Inferior parietal cortex (tissue), 1 donor: ENCODE measurements at regions not wholly inside any gene's neighbourhood (a gene's known extent, or its start where the extent isn't known, plus 50 kb on each side); places are given as distances from the start of the nearest gene placed in this dataset.

Experiments used
- DNase-seq: peaks from one replicate; pipeline ENCODE4 v3.0.0-alpha.2; 2016; ENCODE audit errors: extremely low spot score

DNA sequence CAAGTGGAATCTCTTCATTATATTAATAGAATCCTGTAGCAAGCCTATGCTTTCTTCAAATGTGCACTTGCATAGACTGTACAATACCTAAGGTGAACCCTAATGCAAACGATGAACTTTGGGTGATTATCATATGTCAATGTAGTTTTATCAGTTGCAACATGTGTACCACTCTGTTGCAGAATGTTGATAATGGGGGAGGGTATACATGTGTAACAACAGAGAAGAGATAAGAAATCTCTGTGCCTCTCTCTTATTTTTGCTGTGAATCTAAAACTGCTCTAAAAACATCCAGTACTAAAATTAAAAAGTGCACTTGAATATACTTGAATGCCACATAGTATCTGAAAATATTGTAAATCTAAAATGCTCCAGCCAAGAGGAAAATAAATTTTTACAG, 820.8 kb upstream of the MIR17HG start:
- DNase-seq = no peak

- no peak for DNase-seq
Observed at GRCh38 chr13:90531744-90532143, 815.7 kb upstream of the MIR17HG start.

- DNase-seq = no peak
Observed at GRCh38 chr13:90532861-90533492, 814.5 kb upstream of the MIR17HG start.

GRCh38 chr13:90533866-90534265, 813.6 kb upstream of the MIR17HG start:
- no peak for DNase-seq

DNA sequence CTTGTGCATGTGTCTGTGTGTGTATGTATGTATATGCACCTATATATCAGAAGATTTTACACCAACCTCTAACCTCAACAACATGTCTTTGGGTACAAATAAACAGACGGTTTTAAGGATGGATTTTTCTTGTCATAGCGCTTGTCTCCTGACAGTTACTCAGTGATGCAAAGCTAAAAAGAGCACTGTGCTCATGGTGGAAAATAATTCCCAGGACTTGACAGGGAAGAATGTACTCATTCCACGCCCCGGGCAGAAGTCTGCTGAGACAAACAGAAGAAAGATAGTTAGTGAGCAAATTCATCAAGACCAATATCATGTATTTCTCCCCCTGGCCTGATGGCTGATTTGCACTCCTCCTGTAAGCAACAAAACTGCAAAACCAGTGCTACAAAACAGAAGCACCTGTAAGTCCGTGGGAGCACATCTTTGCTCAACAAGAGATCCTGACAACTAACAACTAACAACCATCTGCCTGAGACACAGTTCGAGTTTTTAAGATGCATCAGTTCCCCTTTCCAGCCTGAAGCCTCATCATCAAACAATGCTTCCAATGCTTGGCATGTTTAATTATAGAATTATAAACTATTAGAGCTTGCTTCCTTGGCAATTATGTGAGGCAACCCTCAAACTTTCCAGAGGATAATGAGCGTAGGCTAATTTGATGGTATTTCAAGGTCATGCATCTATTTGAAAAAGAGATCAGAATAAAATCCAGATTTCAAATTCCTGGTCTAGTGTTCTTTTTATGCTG, 812.7 kb upstream of the MIR17HG start:
- DNase-seq = no peak

DNA sequence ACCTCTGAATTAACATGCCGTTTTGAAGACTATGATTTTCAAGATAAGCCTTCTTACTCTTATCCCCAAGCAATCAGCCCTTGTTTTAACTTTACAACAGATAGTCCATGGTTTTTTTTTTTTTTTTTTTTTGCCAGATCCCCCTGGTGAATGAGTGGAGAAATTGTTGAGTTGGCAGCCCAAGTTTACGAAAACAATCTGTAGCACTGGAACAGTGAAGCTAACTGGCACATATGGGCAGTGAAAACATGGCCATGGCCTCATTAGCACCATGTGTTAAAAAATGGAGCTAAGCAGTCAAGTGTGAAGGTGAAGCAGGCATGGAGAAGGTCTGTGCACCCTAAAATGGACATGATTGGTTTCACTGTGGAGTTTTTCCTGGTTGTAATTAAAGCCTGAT, 812.1 kb upstream of the MIR17HG start:
- no peak for DNase-seq

- no peak for DNase-seq
Observed at GRCh38 chr13:90538063-90538462, 809.4 kb upstream of the MIR17HG start.

- DNase-seq = no peak
Observed at GRCh38 chr13:90541346-90541745, 806.1 kb upstream of the MIR17HG start.

DNA sequence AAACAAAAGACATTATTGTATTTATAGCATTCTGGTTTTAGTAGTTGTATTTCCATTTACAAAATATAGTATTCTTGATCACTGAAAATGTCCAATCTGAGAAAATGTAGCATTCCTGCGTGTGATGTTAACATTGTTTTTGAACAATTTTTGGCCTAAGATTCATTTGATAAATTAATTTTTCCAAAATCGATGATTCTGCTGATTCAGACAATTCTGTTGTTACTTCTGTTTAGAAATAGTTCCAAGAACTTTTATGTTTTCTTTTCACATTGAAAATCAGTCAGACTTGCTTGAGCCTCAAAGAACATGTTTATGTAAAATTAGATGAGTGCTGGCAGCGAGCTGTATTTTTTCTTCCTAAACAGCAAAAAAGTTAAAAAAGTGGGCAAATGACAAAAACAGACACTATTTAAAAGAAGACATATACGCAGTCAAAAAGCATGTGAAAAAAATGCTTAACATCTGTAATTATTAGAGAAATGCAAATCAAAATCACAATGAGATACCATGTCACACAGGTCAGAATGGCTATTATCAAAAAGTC, 804.5 kb upstream of the MIR17HG start:
- DNase-seq = no peak

- no peak for DNase-seq
Observed at GRCh38 chr13:90545070-90545840, 802.2 kb upstream of the MIR17HG start.

DNA sequence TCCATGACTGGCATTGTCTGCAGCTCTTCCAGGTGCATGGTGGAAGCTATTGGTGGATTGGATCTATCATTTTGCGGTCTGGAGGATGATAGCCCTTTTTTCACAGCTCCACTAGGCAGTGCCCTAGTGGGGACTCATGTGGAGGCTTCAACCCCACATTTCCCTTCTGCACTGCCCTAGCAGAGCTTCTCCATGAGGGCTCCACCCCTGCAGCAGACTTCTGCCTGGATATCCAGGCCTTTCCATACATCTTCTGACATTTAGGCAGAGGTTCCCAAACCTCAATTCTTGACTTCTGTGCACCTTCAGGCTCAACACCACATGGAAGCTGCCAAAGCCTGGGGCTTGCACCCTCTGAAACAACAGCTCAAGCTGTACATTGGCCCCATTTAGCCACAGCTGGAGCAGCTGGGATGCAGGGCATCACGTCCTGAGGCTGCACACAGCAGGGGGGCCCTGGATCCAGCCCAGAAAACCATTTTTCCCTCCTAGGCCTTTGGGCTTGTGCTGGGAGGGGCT, 800.2 kb upstream of the MIR17HG start:
- DNase-seq = no peak

DNA sequence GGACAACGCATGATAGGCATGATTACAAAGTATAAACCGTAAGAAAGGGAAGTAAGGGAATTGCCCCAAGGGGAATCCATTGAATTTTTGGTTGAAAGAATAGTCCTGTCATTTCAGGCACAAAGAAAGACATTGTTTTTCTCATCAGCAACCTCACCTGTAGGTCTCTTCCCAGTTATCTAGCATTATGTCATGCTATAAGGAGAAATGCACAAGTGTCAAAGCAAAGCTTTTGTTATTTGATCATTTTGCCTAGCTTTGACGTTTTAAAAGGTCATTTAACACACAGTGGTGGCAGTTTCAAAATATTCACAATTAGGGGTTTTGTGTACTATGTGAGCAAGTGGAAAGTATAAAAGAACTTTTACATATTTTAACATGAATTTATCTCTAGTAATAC, 796.2 kb upstream of the MIR17HG start:
- DNase-seq = no peak

DNA sequence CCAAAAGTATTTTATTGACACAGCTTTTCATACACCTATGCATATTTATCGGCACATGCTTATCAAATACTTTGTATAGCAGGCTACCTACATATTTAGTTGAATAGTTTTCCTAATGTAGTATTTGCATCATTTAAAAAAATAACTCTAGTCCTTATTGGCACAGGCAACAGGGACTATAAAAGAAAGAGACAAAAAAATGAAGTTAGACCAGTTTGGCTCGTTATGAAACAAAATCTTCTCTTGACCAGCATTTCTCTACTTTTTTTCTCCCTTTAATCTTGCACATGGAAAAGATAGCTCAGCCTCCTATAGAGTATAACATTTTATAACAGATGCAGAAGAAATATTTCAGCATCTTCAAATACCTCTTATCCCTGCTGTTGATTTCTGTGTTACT, 794.8 kb upstream of the MIR17HG start:
- no peak for DNase-seq

- no peak for DNase-seq
Observed at GRCh38 chr13:90553159-90553558, 794.3 kb upstream of the MIR17HG start.

DNA sequence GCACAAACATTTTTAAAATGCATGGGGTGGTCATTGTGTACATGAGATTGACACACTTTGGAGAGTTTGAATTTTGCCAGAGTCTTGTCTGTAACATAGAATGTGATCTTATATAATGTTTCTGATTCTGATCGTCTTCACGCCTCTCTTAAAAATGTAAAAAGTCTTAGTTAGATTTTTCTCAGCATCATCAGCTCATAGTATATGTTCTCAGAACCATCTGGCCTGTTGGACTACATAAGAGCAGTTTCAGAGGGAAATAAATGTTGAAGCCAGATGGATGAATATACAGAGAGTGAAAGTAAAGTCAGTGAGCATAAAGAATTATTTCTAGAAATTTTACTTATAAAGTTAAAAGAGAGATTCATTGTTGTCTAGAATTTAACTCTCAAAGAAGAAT, 789.9 kb upstream of the MIR17HG start:
- peak; percentile 39 for DNase-seq

- DNase-seq = no peak
Observed at GRCh38 chr13:90562443-90562842, 785.0 kb upstream of the MIR17HG start.

DNA sequence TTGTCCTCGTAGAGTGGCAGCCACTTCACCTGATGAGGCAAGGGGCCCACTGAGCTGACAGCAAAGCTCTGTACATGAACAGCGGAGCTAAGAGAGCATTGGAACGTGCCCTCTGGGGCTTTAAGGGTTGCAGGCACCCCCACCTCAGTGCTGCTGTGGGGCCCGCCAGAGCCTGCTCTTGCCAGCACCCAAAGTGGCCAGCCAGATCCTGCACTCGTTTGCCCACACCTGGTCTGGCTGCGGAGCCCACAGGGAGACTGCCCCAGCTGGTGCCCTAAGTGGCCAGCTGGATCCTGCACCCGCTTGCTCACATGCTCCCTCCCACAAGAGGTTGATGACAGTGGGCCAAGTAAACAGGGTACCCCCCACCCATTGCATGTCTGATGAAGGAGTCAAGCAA, 783.4 kb upstream of the MIR17HG start:
- no peak for DNase-seq

DNA sequence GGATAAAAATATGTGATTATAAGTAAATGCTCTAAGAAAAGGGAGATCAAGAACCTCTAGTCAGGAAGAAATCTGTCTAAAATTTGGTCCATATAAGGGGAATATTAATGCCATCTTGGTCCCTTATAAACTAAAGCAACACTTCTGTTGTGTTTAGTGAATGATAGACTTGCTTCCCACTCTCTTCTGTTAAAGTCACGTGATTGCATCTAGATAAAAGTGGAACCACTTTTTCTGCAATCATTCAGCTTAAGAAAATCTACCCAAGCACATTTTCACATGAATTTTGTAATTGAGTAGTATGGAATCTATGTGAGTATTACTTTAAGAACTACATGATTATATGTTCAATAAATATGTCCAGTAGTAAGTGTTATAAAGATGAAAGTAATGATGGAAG, 782.9 kb upstream of the MIR17HG start:
- no peak for DNase-seq

GRCh38 chr13:90565985-90566713, 781.3 kb upstream of the MIR17HG start:
- DNase-seq = no peak

GRCh38 chr13:90568165-90568564, 779.3 kb upstream of the MIR17HG start:
- DNase-seq = no peak

GRCh38 chr13:90576067-90576466, 771.4 kb upstream of the MIR17HG start:
- no peak for DNase-seq

DNA sequence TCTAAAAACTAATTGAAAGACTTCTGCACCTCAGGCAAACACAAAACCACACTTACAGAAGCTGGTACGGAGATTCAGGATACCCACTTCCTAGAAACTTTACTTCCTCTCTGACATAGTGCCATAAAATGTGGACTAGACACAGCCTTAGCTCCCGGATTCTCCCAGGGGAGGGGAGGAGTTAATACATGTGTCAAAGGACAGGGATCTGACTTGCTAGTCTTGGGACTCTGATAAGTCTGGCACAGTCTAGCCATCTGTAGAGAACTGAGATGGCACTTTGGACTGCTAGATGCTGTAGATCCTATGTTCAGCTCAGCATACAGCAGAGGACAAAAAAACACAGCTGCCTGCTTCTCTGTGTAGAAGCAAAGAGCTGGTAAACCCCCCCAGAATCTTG, 769.8 kb upstream of the MIR17HG start:
- DNase-seq = no peak
